SK-N-SH treated with all-trans-retinoic acid at 6 μM for 48 hours (cell line): ENCODE measurements at regions not wholly inside any gene's neighbourhood (a gene's known extent, or its start where the extent isn't known, plus 50 kb on each side); places are given as distances from the start of the nearest gene placed in this dataset.

ENCODE experiments used
- ATAC-seq: fragments of 200-7000 bp; cut with Tn5 transposase; 3 replicates; pipeline ENCODE4 v1.9.1; 2020; ENCODE audit warnings: mild to moderate bottlenecking, moderate library complexity
- ARNTL ChIP-seq: fragments of 450-650 bp; formaldehyde crosslinking; IDR thresholded peaks from 2 replicates; pipeline ENCODE4 v1.5.0; 2020; ENCODE audit warnings: low read depth, mild to moderate bottlenecking, moderate library complexity, borderline replicate concordance
- BACH2 ChIP-seq: fragments of 250-450 bp; sonication (Bioruptor Pico); IDR thresholded peaks from 2 replicates; pipeline ENCODE4 v1.9.0; 2021; ENCODE audit warnings: mild to moderate bottlenecking, borderline replicate concordance
- CREB5 ChIP-seq: fragments of 250-450 bp; sonication (Bioruptor Pico); IDR thresholded peaks from 2 replicates; pipeline ENCODE4 v1.5.1; 2020; ENCODE audit warnings: low read depth, mild to moderate bottlenecking, moderate library complexity
- CSDC2 ChIP-seq: fragments of 250-450 bp; sonication (Bioruptor Pico); IDR thresholded peaks from 2 replicates; pipeline ENCODE4 v1.5.0; 2020; ENCODE audit warnings: mild to moderate bottlenecking, moderate library complexity
- CSRNP3 ChIP-seq: fragments of 250-450 bp; sonication (Bioruptor Pico); IDR thresholded peaks from 2 replicates; pipeline ENCODE4 v1.5.1; 2021; ENCODE audit warnings: mild to moderate bottlenecking, moderate library complexity
- ESRRG ChIP-seq: fragments of 250-450 bp; sonication (Bioruptor Pico); IDR thresholded peaks from 2 replicates; pipeline ENCODE4 v1.6.1; 2021; ENCODE audit warnings: mild to moderate bottlenecking
- ISL1 ChIP-seq: fragments of 250-450 bp; sonication (Bioruptor Pico); IDR thresholded peaks from 2 replicates; pipeline ENCODE4 v2.1.2; 2022; ENCODE audit warnings: mild to moderate bottlenecking, moderate library complexity
- OSR1 ChIP-seq: fragments of 250-450 bp; sonication (Bioruptor Pico); IDR thresholded peaks from 2 replicates; pipeline ENCODE4 v1.8.0; 2022; ENCODE audit warnings: moderate library complexity, mild to moderate bottlenecking, inconsistent platforms
- POU6F1 ChIP-seq: fragments of 250-450 bp; sonication (Bioruptor Pico); IDR thresholded peaks from 2 replicates; pipeline ENCODE4 v1.8.0; 2021; ENCODE audit warnings: low read depth, mild to moderate bottlenecking, moderate library complexity, borderline replicate concordance
- PPARA ChIP-seq: fragments of 250-450 bp; sonication (Bioruptor Pico); IDR thresholded peaks from 2 replicates; pipeline ENCODE4 v1.5.0; 2020; ENCODE audit warnings: mild to moderate bottlenecking, borderline replicate concordance
- RARB ChIP-seq: fragments of 250-450 bp; sonication (Bioruptor Pico); IDR thresholded peaks from 2 replicates; pipeline ENCODE4 v1.8.0; 2021; ENCODE audit warnings: mild to moderate bottlenecking, moderate library complexity
- SNAI2 ChIP-seq: fragments of 250-450 bp; sonication (Bioruptor Pico); IDR thresholded peaks from 2 replicates; pipeline ENCODE4 v1.5.0; 2020; ENCODE audit warnings: mild to moderate bottlenecking, moderate library complexity
- TCF4 ChIP-seq: fragments of 250-450 bp; sonication (Bioruptor Pico); IDR thresholded peaks from 2 replicates; pipeline ENCODE4 v1.8.0; 2021; ENCODE audit warnings: mild to moderate bottlenecking, moderate library complexity, borderline replicate concordance
- TOX ChIP-seq: fragments of 250-450 bp; sonication (Bioruptor Pico); IDR thresholded peaks from 2 replicates; pipeline ENCODE4 v1.8.0; 2021; ENCODE audit warnings: mild to moderate bottlenecking, moderate library complexity, borderline replicate concordance
- ZC3H10 ChIP-seq: fragments of 250-450 bp; sonication (Bioruptor Pico); IDR thresholded peaks from 2 replicates; pipeline ENCODE4 v1.5.1; 2021; ENCODE audit warnings: mild to moderate bottlenecking, moderate library complexity
- ZFP3 ChIP-seq: fragments of 250-450 bp; sonication (Bioruptor Pico); IDR thresholded peaks from 2 replicates; pipeline ENCODE4 v1.5.0; 2020; ENCODE audit warnings: mild to moderate bottlenecking, moderate library complexity
- ZFP30 ChIP-seq: fragments of 450-650 bp; formaldehyde crosslinking; IDR thresholded peaks from 2 replicates; pipeline ENCODE4 v1.5.0; 2022; ENCODE audit warnings: mild to moderate bottlenecking, moderate library complexity
- ZNF70 ChIP-seq: fragments of 450-650 bp; formaldehyde crosslinking; IDR thresholded peaks from 2 replicates; pipeline ENCODE4 v1.5.0; 2020; ENCODE audit warnings: mild to moderate bottlenecking, moderate library complexity
- TF ChIP-seq, protein P1 (sequence below): fragments of 250-450 bp; sonication (Bioruptor Pico); IDR thresholded peaks from 2 replicates; pipeline ENCODE4 v1.5.0; 2020; ENCODE audit warnings: mild to moderate bottlenecking, moderate library complexity
- TF ChIP-seq, protein P2 (sequence below): fragments of 250-450 bp; sonication (Bioruptor Pico); IDR thresholded peaks from 2 replicates; pipeline ENCODE4 v1.8.0; 2020; ENCODE audit warnings: mild to moderate bottlenecking, moderate library complexity, borderline replicate concordance

- TF ChIP-seq CREB5 (CRISPR knock-in tag) (no peak), ISL1 (CRISPR knock-in tag) (no peak), ESRRG (CRISPR knock-in tag) (no peak), ZFP3 (CRISPR knock-in tag) (no peak), ZNF70 (CRISPR knock-in tag) (no peak), RARB (CRISPR knock-in tag) (no peak), PPARA (no peak), OSR1 (CRISPR knock-in tag) (no peak), POU6F1 (no peak), TOX (CRISPR knock-in tag) (no peak), ZFP30 (no peak), SNAI2 (no peak), CSRNP3 (CRISPR knock-in tag) (no peak)
- TF ChIP-seq, protein P1, sequence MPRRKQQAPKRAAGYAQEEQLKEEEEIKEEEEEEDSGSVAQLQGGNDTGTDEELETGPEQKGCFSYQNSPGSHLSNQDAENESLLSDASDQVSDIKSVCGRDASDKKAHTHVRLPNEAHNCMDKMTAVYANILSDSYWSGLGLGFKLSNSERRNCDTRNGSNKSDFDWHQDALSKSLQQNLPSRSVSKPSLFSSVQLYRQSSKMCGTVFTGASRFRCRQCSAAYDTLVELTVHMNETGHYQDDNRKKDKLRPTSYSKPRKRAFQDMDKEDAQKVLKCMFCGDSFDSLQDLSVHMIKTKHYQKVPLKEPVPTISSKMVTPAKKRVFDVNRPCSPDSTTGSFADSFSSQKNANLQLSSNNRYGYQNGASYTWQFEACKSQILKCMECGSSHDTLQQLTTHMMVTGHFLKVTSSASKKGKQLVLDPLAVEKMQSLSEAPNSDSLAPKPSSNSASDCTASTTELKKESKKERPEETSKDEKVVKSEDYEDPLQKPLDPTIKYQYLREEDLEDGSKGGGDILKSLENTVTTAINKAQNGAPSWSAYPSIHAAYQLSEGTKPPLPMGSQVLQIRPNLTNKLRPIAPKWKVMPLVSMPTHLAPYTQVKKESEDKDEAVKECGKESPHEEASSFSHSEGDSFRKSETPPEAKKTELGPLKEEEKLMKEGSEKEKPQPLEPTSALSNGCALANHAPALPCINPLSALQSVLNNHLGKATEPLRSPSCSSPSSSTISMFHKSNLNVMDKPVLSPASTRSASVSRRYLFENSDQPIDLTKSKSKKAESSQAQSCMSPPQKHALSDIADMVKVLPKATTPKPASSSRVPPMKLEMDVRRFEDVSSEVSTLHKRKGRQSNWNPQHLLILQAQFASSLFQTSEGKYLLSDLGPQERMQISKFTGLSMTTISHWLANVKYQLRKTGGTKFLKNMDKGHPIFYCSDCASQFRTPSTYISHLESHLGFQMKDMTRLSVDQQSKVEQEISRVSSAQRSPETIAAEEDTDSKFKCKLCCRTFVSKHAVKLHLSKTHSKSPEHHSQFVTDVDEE (CRISPR knock-in tag), result no peak
- TF ChIP-seq, protein P2, sequence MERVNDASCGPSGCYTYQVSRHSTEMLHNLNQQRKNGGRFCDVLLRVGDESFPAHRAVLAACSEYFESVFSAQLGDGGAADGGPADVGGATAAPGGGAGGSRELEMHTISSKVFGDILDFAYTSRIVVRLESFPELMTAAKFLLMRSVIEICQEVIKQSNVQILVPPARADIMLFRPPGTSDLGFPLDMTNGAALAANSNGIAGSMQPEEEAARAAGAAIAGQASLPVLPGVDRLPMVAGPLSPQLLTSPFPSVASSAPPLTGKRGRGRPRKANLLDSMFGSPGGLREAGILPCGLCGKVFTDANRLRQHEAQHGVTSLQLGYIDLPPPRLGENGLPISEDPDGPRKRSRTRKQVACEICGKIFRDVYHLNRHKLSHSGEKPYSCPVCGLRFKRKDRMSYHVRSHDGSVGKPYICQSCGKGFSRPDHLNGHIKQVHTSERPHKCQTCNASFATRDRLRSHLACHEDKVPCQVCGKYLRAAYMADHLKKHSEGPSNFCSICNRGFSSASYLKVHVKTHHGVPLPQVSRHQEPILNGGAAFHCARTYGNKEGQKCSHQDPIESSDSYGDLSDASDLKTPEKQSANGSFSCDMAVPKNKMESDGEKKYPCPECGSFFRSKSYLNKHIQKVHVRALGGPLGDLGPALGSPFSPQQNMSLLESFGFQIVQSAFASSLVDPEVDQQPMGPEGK, result no peak
Observed at GRCh38 chr3:39671116-39671515, 138.3 kb upstream of the MYRIP start.

GRCh38 chr3:39671600-39671999 is 137.8 kb upstream of the MYRIP start:
- ATAC-seq, result no peak
- TF ChIP-seq ARNTL (CRISPR knock-in tag) (no peak), RARB (CRISPR knock-in tag) (no peak), CSRNP3 (CRISPR knock-in tag) (no peak), BACH2 (CRISPR knock-in tag) (no peak), ZC3H10 (CRISPR knock-in tag) (no peak), ZNF70 (CRISPR knock-in tag) (no peak), SNAI2 (no peak), PPARA (no peak), CSDC2 (no peak), TCF4 (CRISPR knock-in tag) (no peak), POU6F1 (no peak), ISL1 (CRISPR knock-in tag) (no peak), ZFP30 (no peak), OSR1 (CRISPR knock-in tag) (no peak), TOX (CRISPR knock-in tag) (no peak)
- TF ChIP-seq, protein P2, result no peak
- TF ChIP-seq, protein P1 (CRISPR knock-in tag), result no peak

More at GRCh38 chr3:39671116-39671515, 138.3 kb upstream of the MYRIP start:
- ATAC-seq, result no peak
